Mucosa of descending colon (tissue), 3 donors: ENCODE measurements at regions not wholly inside any gene's neighbourhood (a gene's known extent, or its start where the extent isn't known, plus 50 kb on each side); places are given as distances from the start of the nearest gene placed in this dataset.

ENCODE experiments used
- ATAC-seq: fragments of 200-7000 bp; cut with Tn5 transposase; one replicate; pipeline ENCODE4 v1.9.1; 2020; ENCODE audit warnings: mild to moderate bottlenecking, moderate library complexity
- DNase-seq, 3 donors: peaks; one replicate each; pipeline ENCODE4 v3.0.0-alpha.2; 2020
- H3K36me3 ChIP-seq: fragments of 200-600 bp; one replicate; pipeline ENCODE4 v1.8.0; 2021; ENCODE audit warnings: low read depth, mild to moderate bottlenecking
- H3K4me1 ChIP-seq: fragments of 200-600 bp; one replicate; pipeline ENCODE4 v1.8.0; 2021; ENCODE audit warnings: low read depth, mild to moderate bottlenecking
- H3K4me3 ChIP-seq: fragments of 200-600 bp; one replicate; pipeline ENCODE4 v1.8.0; 2021; ENCODE audit warnings: mild to moderate bottlenecking
- H3K9me3 ChIP-seq: fragments of 200-600 bp; one replicate; pipeline ENCODE4 v1.8.0; 2021; ENCODE audit warnings: mild to moderate bottlenecking
- CTCF ChIP-seq: fragments of 200-600 bp; IDR thresholded peaks from one replicate; pipeline ENCODE4 v1.8.0; 2022; ENCODE audit warnings: antibody characterized with exemption, mild to moderate bottlenecking
- intact Hi-C, 2 donors: fragments of 100-400 bp; cut with DNase I in 1 of 2; cut with micrococcal nuclease in 1 of 2; formaldehyde crosslinking; loops; one replicate each; pipeline versions ENCODE4 v1.11.0 to v1.11.1; 2022; cut with DNase I, micrococcal nuclease
- donor health status: DM: no; HTN: no; CAD: no; lungs with moderate emphysema.
- donor health status: DM: no; HTN: no; CAD: no.
- donor health status: DM: no; HTN: yes; CAD: no.

- no peak for ATAC-seq
- no peak for DNase-seq
- no peak for TF ChIP-seq CTCF
- Histone ChIP-seq H3K36me3 (no peaks in the 10 kb centered on the region), H3K4me3 (no peak overlapping the region), H3K9me3 (no peaks in the 10 kb centered on the region), H3K4me1 (no peaks in the 10 kb centered on the region)
- intact Hi-C loops, result no loop called here
Measured at GRCh38 chr11:28659716-28660348, 551.6 kb downstream of the METTL15 start.

- no peak overlapping the region for H3K4me3 ChIP-seq
- no peaks in the 10 kb centered on the region for H3K9me3 ChIP-seq
- H3K36me3 ChIP-seq, result no peaks in the 10 kb centered on the region
- DNase-seq (no peak), ATAC-seq (no peak)
- no peaks in the 10 kb centered on the region for H3K4me1 ChIP-seq
- no peak for TF ChIP-seq CTCF
- intact Hi-C loops, result no loop called here
Measured at GRCh38 chr11:28657378-28658030, 549.3 kb downstream of the METTL15 start.

- ATAC-seq, result no peak
- no peaks in the 10 kb centered on the region for H3K9me3 ChIP-seq
- no peaks in the 10 kb centered on the region for H3K36me3 ChIP-seq
- intact Hi-C loops, result no loop called here
- TF ChIP-seq CTCF, result no peak
- no peak overlapping the region for H3K4me3 ChIP-seq
- DNase-seq, result no peak
- H3K4me1 ChIP-seq, result no peaks in the 10 kb centered on the region
Measured at GRCh38 chr11:28654191-28654590, 546.0 kb downstream of the METTL15 start.

GRCh38 chr11:28649922-28650321 lies 541.7 kb downstream of the METTL15 start:
- no peak overlapping the region for H3K4me3 ChIP-seq
- TF ChIP-seq CTCF, result no peak
- H3K36me3 ChIP-seq, result no peaks in the 10 kb centered on the region
- intact Hi-C loops, result no loop called here
- H3K4me1 ChIP-seq, result no peaks in the 10 kb centered on the region
- ATAC-seq (no peak), DNase-seq (no peak)
- no peaks in the 10 kb centered on the region for H3K9me3 ChIP-seq

GRCh38 chr11:28636566-28636965 lies 528.4 kb downstream of the METTL15 start:
- no peak for ATAC-seq
- H3K9me3 ChIP-seq, result no peaks in the 10 kb centered on the region
- H3K4me3 ChIP-seq, result no peak overlapping the region
- intact Hi-C loops, result no loop called here
- H3K36me3 ChIP-seq, result no peaks in the 10 kb centered on the region
- DNase-seq, result no peak
- no peak for TF ChIP-seq CTCF
- H3K4me1 ChIP-seq, result no peaks in the 10 kb centered on the region
